ENCODE measurements at regions not wholly inside any gene's neighbourhood (a gene's known extent, or its start where the extent isn't known, plus 50 kb on each side); places are given as distances from the start of the nearest gene placed in this dataset.

GRCh38 chr14:40113671-40114070, 681.4 kb upstream of the FBXO33 start:
- TF ChIP-seq CTCF (IDR thresholded peaks at IDR 0.05) = no peak
- TF ChIP-seq POLR2A (IDR thresholded peaks at IDR 0.05) = no peak
